ENCODE measurements at regions not wholly inside any gene's neighbourhood (a gene's known extent, or its start where the extent isn't known, plus 50 kb on each side); places are given as distances from the start of the nearest gene placed in this dataset.
"Not testable (repeated sequence)": the region's sequence is repeated elsewhere in the genome, so short reads cannot be mapped to it uniquely, and the experiment has no call there.

DNA sequence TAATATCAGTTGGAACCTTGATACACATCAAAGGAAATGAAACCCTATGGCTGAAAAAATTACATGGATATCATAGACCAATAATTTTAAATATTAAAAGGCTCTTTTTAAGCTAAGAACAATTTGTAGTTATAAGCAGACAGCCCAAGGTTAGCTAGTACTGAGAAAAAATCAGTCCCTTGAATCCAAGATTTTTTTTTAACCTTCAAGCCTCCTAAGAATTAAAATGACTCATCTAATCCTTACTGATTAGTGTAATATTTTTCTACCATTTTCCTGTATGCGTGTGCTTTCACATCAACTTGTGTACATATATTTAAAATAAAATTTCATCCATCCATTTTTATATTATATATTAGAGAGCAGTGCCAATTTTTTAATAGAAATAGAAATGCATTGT is 1004.9 kb upstream of the ZEB2 start:
- TF ChIP-seq, protein P1, sequence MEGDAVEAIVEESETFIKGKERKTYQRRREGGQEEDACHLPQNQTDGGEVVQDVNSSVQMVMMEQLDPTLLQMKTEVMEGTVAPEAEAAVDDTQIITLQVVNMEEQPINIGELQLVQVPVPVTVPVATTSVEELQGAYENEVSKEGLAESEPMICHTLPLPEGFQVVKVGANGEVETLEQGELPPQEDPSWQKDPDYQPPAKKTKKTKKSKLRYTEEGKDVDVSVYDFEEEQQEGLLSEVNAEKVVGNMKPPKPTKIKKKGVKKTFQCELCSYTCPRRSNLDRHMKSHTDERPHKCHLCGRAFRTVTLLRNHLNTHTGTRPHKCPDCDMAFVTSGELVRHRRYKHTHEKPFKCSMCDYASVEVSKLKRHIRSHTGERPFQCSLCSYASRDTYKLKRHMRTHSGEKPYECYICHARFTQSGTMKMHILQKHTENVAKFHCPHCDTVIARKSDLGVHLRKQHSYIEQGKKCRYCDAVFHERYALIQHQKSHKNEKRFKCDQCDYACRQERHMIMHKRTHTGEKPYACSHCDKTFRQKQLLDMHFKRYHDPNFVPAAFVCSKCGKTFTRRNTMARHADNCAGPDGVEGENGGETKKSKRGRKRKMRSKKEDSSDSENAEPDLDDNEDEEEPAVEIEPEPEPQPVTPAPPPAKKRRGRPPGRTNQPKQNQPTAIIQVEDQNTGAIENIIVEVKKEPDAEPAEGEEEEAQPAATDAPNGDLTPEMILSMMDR (IDR thresholded peaks at IDR 0.05) = no peak
- TF ChIP-seq POLR2A (IDR thresholded peaks at IDR 0.05) (no peak), POLR2AphosphoS5 (IDR thresholded peaks at IDR 0.05) (no peak), EP300 (IDR thresholded peaks at IDR 0.05) (no peak)
- DNase-seq (ENCODE audit: low spot score in 2 of 2) = no peak
- no peaks in the 10 kb centered on the region for H3K9me3 ChIP-seq
- H3K4me1 ChIP-seq = no peaks in the 10 kb centered on the region
- H3K27ac ChIP-seq = no peak overlapping the region
- 53% methylated on average over 1 of the region's 1 CpG for WGBS
- no peaks in the 10 kb centered on the region for H3K36me3 ChIP-seq
- H3K4me3 ChIP-seq = no peak overlapping the region
- H3K27me3 ChIP-seq = no peaks in the 10 kb centered on the region

- H3K9me3 ChIP-seq = no peaks in the 10 kb centered on the region
- H3K4me3 ChIP-seq = no peak overlapping the region
- 82% methylated on average over 6 of the region's 6 CpGs for WGBS
- H3K4me1 ChIP-seq = no peaks in the 10 kb centered on the region
- no peaks in the 10 kb centered on the region for H3K27me3 ChIP-seq
- no peak overlapping the region for H3K27ac ChIP-seq
- TF ChIP-seq POLR2A (IDR thresholded peaks at IDR 0.05) (no peak), POLR2AphosphoS5 (IDR thresholded peaks at IDR 0.05) (no peak), EP300 (IDR thresholded peaks at IDR 0.05) (no peak)
- TF ChIP-seq, protein P1 (IDR thresholded peaks at IDR 0.05) = no peak
- no peak for DNase-seq (ENCODE audit: low spot score in 2 of 2)
- H3K36me3 ChIP-seq = no peaks in the 10 kb centered on the region
Measured at GRCh38 chr2:145524303-145524702, 1004.4 kb upstream of the ZEB2 start.

- H3K9me3 ChIP-seq; H3K27ac ChIP-seq; DNase-seq (ENCODE audit: low spot score in 2 of 2); H3K36me3 ChIP-seq; H3K27me3 ChIP-seq; H3K4me1 ChIP-seq; H3K4me3 ChIP-seq: not testable (repeated sequence)
- WGBS = 96% methylated on average over 5 of the region's 5 CpGs
Measured at GRCh38 chr2:145519254-145519653, 999.3 kb upstream of the ZEB2 start.

DNA sequence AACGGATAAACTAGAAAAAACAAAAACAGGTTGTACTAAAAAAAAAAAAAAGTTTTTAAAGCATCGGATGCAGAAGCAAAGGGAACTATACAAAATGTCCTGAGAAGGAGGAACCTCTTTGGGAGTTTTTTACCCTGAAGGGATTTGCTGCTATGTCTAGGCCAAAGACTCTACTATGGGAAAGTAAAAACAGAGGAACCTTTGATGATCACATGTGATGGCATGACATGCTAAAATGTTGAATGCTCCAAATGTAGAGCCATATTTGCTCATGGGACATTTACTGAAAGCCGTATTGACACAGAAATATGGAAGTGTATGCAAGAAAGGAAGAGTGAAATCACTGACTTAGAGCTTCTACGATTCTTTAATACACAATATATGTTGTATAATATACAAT is 992.0 kb upstream of the ZEB2 start:
- no peaks in the 10 kb centered on the region for H3K36me3 ChIP-seq
- DNase-seq (ENCODE audit: low spot score in 2 of 2) = no peak
- no peaks in the 10 kb centered on the region for H3K27me3 ChIP-seq
- no peak overlapping the region for H3K27ac ChIP-seq
- H3K9me3 ChIP-seq = no peaks in the 10 kb centered on the region
- 79% methylated on average over 4 of the region's 4 CpGs for WGBS
- no peak overlapping the region for H3K4me3 ChIP-seq
- H3K4me1 ChIP-seq = no peaks in the 10 kb centered on the region
- TF ChIP-seq EP300 (IDR thresholded peaks at IDR 0.05) = no peak
- TF ChIP-seq, protein P1 (IDR thresholded peaks at IDR 0.05) = no peak
- no peak for TF ChIP-seq POLR2AphosphoS5 (IDR thresholded peaks at IDR 0.05)
- TF ChIP-seq POLR2A (IDR thresholded peaks at IDR 0.05) = no peak

DNA sequence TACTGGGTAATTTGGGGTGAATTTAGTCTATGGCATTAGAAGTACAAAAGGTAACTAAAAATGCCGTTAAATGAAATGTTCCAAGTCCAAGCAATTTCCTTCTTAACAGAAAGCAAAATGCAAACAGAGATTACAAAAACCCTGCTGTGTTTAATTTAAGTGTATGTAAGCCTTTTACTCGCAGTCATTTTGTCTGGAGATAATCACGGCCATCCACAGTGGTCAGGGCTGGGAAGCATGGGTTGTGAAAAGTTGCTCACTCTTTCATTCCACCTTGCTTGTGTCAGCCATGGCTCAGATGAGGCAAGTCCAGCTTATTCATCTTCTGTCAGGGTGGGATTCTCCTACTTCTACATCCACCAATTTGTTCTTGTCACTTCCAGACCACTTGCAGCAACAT is 983.6 kb upstream of the ZEB2 start:
- Histone ChIP-seq H3K9me3 (no peaks in the 10 kb centered on the region), H3K27me3 (no peaks in the 10 kb centered on the region), H3K4me1 (no peaks in the 10 kb centered on the region), H3K27ac (no peak overlapping the region), H3K4me3 (no peak overlapping the region), H3K36me3 (no peaks in the 10 kb centered on the region)
- WGBS = 81% methylated on average over 3 of the region's 3 CpGs
- TF ChIP-seq POLR2AphosphoS5 (IDR thresholded peaks at IDR 0.05) (no peak), POLR2A (IDR thresholded peaks at IDR 0.05) (no peak), EP300 (IDR thresholded peaks at IDR 0.05) (no peak)
- TF ChIP-seq, protein P1 (IDR thresholded peaks at IDR 0.05) = no peak
- DNase-seq (ENCODE audit: low spot score in 2 of 2) = no peak

- Histone ChIP-seq H3K36me3 (no peaks in the 10 kb centered on the region), H3K4me3 (no peak overlapping the region), H3K27me3 (no peaks in the 10 kb centered on the region), H3K4me1 (no peaks in the 10 kb centered on the region), H3K27ac (no peak overlapping the region), H3K9me3 (no peaks in the 10 kb centered on the region)
- no peak for DNase-seq (ENCODE audit: low spot score in 2 of 2)
- TF ChIP-seq POLR2A (IDR thresholded peaks at IDR 0.05) (no peak), EP300 (IDR thresholded peaks at IDR 0.05) (no peak), POLR2AphosphoS5 (IDR thresholded peaks at IDR 0.05) (no peak)
- TF ChIP-seq, protein P1 (IDR thresholded peaks at IDR 0.05) = no peak
- 77% methylated on average over 3 of the region's 3 CpGs for WGBS
Measured at GRCh38 chr2:145501920-145502319, 982.0 kb upstream of the ZEB2 start.

Measured in suprapubic skin (tissue), 4 donors.